ENCODE measurements at regions not wholly inside any gene's neighbourhood (a gene's known extent, or its start where the extent isn't known, plus 50 kb on each side); places are given as distances from the start of the nearest gene placed in this dataset.

- TF ChIP-seq POLR2A (IDR thresholded peaks at IDR 0.05; ENCODE audit: low read depth, low read length): no peak
- TF ChIP-seq CTCF (IDR thresholded peaks at IDR 0.05; ENCODE audit: extremely low read depth in 1 of 2, insufficient read depth in 1 of 2, low read depth in 1 of 2, low read length in 2 of 2): no peak
- TF ChIP-seq JUN (IDR thresholded peaks at IDR 0.05; ENCODE audit: borderline replicate concordance, insufficient read depth, insufficient read length, low read depth): no peak
- no peak for TF ChIP-seq POLR2AphosphoS5 (IDR thresholded peaks at IDR 0.05; ENCODE audit: insufficient read depth, low read depth, low read length)
- no peak for TF ChIP-seq EZH2 (IDR thresholded peaks at IDR 0.05; ENCODE audit: borderline replicate concordance, low read depth, low read length, severe bottlenecking)
- no peak for TF ChIP-seq GATA2 (IDR thresholded peaks at IDR 0.05; ENCODE audit: insufficient read depth, insufficient read length, low read depth, low read length)
- TF ChIP-seq, protein P1, sequence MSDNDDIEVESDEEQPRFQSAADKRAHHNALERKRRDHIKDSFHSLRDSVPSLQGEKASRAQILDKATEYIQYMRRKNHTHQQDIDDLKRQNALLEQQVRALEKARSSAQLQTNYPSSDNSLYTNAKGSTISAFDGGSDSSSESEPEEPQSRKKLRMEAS (IDR thresholded peaks at IDR 0.05; ENCODE audit: insufficient read depth, insufficient read length): no peak
- TF ChIP-seq MYC (IDR thresholded peaks at IDR 0.05; ENCODE audit: low read depth, low read length): no peak
- no peak for TF ChIP-seq FOS (IDR thresholded peaks at IDR 0.05; ENCODE audit: borderline replicate concordance, insufficient read depth, low read length)
Observed at GRCh38 chr3:101170806-101171558, 149.4 kb downstream of the IMPG2 start.
